HG02642 (cell line): ENCODE measurements at regions not wholly inside any gene's neighbourhood (a gene's known extent, or its start where the extent isn't known, plus 50 kb on each side); places are given as distances from the start of the nearest gene placed in this dataset.

Experiments
- ATAC-seq: cut with Tn5 transposase; IDR thresholded peaks from one replicate; pipeline ENCODE4 v1.9.1; 2021; ENCODE audit warnings: mild to moderate bottlenecking; ENCODE audit not compliant: unreplicated experiment, poor library complexity

DNA sequence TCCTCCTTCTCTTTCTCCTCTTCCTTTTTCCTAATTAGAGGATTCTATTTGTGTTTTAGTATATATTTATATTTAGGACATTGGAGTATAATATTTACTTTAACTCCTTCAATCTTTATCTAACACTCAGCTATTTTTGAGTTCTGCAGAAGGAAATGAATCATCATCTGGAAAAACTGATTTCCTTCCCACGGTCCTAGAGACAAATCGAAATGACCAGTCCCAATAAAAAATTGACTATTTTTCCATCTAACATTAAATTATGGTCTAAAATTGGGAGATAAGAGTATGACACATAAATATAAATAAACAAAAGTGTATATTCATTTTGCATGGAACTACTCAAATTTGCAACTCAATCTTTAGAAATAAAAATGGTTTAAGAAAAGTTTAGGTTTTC, 167.4 kb downstream of the TMTC3 start:
- ATAC-seq = no peak

DNA sequence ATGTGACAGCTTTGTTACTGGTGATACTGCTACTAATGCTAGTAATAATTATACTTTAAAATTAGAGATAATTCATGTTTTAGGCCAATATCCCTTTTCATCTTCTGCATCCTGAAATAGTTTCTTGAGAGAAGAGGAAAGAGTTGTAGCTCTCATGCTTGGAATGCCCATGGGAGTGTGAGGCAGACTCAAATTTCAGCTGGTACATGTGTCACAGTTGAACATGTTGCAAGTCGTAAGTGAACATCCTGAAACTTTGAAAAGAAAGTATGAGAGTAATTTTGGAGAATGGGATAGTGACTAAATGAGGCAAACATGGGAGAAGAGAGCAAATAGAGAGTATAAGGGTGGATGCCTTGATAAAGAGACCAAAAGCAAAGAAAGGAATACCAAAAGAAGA, 168.0 kb downstream of the TMTC3 start:
- ATAC-seq = no peak

DNA sequence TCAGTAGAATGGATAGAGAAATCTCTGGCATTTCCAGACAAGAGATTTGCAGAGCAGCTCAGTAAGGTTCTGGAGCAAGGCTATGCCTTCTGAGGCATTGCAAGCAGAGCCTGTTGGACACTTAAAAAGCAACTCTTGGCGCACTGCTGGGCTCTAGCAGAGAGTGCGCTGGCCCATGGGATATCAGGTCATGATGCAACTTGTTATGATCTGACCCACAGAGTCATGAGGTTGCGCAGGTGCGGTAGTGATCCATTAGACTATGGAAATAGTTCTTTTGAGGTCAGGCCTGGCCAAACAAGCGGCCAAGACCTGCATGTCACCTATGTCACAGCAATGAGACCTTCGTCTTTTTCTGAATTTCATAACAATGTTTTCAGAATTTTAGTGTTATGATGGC, 168.6 kb downstream of the TMTC3 start:
- ATAC-seq = no peak

DNA sequence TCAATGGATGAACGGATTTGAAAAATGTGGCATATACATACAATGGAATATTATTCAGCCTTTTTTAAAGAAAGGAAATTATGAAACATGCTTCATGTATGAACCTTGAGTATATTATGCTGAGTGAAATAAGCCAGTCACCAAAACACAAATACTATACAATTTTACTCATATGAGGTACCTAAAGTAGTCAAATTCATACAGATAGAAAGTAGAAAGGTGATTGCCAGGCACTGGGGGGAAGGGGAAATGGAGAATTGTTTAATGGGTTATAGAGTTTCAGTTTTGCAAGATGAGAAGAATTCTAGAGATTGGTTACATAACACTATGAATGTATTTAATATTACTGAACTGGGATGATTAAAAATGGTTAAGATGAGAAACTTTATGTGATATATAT, 171.4 kb downstream of the TMTC3 start:
- no peak for ATAC-seq

DNA sequence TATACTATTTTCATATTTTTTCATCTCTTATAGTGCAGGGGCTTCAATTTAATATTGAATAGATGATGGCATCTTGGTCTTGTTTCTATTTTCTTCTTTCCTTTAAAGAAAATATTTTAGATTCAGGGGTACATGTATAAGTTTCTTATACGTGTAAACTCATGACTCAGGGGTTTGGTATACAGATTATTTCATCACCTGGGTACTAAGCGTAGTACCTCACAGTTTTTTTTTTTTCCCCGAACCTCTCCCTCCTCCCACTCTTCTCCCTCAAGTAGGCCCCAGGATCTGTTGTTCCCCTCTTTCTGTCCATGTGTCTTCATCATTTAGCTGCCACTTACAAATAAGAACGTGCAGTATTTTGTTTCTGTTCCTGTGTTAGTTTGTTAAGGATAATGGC, 172.6 kb downstream of the TMTC3 start:
- ATAC-seq = no peak

DNA sequence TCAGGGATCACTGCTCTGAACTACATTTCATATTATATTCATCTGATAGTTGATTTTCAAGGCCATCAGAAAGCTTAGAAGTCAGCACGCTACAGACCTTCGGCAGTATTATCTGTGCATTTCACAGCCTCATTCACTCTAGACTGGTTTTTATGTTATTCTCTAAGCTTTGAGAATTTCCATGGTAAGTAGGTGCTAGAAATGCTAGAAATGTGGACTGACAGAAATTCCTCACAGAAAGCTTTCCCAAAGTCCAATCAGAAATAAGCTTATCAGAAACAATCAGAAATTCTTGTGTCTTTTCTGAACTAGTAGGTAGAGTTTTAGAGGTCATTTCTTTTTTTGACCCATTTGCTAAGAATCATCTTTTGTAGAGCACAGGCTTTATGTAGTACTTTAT, 176.6 kb downstream of the TMTC3 start:
- ATAC-seq = no peak

DNA sequence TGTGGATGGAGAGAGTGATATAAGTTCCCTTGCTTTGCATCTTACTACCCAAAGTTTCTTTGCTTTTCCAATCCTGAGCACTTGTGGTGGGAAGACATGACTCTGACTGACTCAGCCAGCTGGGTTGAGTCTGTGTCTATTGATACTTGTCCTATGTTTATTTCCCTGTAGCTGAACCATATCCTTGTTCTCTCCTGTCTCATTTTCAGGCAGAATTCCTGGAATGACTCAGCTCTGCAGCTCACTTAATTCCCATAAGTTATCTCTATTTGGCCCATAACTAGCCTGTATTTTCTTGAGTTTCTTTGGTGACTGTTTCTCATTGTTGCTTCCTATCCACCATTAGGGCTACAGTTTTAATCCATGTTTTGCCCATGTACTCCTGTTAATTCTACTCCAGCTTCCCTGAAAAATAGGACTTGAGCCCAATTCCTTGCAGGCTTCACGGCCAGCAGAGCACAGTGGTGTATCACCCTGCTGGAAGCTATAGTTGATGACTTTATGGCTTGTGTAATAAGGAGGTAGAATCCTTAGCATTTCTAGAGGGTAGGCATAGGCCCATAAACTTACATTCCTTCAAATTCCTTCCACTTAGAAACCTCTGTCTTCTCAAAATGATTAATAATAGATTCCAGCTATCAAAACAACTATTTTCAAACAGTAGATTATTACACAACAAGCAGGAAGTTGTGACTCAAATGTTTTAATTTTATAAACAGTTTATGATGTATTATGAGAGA, 183.1 kb downstream of the TMTC3 start:
- ATAC-seq = no peak

DNA sequence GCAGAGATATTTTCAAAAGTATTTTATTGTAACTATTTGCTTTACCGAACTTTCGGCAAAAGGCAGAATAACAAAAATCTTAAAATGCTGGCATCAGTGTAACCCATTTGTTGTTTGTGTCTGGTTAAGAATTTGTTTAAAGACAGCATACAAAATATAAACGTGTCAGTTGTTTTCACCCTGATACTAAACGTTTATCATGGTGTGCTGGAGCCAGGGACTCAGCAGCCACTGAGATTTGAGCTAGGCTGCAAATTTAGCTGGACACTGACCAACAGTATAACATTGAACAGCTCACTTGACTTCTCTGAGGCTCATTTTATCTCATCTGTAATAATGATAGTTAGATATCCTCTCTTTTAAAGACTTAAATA, 183.7 kb downstream of the TMTC3 start:
- ATAC-seq = no peak

DNA sequence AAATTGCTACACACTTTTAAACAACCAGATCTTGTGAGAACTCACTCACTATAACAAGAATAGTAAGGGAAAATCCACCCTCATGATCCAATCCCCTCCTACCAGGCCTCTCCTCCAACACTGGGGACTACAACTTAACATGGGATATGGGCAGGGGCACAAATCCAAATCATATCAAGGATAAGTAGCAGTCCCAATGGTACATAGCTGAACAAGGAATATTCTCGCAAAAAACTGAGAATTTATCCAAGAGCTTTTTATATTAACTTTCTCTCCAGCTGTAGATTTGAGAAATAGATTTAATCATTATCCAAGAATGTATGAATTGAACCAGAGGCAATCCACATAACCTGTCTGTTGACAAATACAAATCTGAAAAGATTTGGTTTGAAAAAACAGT, 185.2 kb downstream of the TMTC3 start:
- ATAC-seq = no peak

DNA sequence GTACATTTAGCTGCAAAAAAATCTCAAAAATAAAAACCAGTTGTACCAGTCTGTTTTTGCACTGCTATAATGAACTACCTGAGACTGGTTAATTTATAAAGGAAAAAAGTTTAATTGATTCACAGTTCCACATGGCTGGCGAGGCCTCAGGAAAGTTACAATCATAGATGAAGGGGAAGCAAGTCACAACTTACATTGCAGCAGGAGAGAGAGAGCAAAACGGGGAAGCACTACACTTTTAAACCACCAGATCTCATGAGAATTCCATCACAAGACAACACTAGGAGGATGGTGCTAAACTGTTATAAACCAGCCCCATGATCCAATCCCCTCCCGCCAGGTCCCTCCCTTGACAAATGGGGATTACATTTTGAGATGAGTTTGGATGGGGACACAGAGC, 186.0 kb downstream of the TMTC3 start:
- no peak for ATAC-seq

DNA sequence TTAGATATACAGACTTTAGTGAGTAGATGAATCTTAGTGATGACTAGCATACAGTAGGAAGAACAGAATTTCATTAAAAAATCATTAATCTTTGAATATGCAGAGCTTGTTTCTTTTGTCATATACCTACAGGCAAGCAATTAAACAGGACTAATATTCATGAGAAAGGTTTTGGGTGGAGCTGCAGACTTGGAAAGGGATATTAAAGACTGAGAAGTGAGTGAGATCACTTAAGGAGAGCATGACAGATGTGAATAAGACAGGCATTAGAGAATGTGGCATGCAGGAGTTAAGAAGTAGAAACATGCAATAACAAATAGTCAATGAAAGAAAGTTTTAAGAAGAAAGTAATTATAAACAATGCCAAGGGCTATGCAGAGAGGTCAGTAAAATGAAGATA, 187.7 kb downstream of the TMTC3 start:
- ATAC-seq = no peak

DNA sequence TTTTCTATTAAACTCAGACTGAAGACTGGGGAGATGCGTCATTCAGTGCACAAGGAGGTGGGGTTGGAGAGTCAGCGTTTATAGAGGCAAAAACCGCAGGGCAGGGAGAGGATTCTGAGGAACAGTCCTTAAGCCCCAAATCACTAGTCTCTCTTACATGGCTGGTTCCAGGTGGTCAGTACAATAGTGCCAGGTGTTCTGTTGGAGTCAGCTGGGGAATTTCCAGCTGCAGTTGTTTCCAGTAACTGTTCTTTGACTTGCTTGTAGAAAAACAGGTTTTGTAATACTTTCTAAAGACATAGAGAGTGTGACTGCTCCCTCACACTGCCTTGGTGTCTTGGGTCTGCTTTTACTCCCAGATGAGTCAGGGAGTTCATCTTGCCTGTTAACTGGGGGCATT, 192.2 kb downstream of the TMTC3 start:
- ATAC-seq = peak; percentile 79

DNA sequence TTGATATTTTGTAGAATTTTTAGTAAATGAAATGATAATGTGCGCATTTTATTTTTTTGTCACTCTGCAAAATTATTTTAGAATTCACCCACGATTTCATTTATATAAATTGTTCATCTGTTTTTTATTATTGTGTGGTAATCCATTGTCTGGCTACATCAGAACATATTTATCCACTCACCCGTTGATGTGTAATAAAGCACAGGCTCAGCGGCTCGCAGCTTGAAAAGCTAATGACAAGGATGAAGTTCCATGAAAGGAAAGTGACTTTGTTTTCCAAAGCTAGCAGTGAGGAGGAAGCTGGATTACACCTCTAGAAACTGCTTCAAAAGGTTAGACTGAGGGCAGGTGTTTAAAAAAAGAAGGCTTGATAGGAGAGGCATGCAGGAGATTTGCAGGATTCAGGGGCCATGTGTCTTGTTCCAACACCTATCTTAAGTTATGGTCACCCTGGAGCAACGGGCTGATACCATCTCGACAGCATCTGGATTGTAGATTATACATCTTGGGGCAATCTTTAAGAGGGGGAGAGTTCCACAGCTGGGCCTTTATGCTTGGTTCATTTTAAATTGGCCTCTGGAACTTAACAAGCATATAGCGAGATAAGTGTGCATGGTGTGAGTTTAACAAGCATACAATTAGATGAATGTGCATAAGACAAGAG, 194.1 kb downstream of the TMTC3 start:
- ATAC-seq = no peak

DNA sequence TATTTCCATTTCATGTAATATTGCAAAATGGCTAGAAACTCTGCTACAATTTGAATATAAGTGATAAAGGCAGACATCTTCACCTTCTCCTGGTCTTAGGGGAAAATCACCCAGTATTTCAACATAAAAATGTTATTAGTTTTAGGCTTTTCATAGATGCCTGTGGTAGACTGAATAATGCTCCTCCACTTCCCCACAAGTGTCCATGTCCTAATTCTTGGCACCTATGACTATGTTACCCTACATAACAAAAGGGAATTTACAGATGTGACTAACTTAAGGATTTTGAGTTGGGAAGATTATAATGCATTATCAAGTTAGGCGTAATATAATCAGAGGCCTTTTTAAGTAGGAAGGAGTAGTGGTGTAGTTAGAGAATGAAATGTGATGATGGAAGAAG, 196.4 kb downstream of the TMTC3 start:
- ATAC-seq = no peak

DNA sequence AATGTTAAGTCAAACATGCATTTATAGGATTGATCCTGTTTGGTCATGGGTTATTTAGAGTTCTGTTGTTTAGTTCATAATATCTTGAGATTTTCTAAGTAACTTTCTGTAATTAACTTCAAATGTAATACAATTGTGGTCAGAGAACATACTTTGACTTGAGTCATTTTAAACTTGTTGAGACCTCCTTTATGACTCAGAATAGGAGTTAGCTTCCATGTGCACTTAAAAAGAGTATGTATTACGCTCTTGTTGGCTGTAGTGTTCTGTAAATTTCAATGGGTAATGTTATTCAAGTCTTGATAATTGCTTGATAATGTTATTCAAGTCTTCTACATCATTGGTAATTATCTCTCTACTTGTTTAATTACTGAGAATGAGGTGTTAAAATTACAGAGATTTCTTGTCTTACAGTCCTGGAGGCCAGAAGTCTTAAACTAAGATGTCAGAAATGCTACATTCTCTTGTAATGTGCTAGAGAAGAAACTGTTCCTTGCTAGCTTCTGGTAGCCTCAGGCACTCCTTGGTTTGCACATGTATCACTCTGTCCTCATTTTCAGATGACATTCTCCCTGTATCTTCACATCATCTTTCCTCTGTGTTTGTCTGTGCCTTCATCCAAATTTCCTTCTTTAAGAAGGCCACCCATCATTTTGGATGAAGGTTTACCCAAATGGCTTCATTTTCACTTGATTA, 197.3 kb downstream of the TMTC3 start:
- ATAC-seq = no peak

DNA sequence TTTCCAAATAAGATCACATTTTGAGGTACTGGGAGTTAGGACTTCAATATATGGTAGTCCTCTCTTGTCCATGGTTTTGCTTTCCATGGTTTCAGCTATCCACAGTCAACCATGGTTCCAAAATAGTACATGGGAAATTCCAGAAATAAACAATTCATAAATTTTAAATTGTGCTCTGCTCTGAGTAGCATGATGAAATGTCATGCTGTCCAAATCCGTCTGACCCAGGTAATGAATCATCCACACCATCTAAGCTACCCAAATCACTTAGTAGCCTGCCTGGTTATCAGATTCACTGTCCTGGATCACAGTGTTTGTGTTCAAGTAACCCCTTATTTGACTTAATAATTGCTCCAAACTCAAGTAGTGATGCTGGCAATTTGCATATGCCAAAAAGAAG, 197.9 kb downstream of the TMTC3 start:
- no peak for ATAC-seq

DNA sequence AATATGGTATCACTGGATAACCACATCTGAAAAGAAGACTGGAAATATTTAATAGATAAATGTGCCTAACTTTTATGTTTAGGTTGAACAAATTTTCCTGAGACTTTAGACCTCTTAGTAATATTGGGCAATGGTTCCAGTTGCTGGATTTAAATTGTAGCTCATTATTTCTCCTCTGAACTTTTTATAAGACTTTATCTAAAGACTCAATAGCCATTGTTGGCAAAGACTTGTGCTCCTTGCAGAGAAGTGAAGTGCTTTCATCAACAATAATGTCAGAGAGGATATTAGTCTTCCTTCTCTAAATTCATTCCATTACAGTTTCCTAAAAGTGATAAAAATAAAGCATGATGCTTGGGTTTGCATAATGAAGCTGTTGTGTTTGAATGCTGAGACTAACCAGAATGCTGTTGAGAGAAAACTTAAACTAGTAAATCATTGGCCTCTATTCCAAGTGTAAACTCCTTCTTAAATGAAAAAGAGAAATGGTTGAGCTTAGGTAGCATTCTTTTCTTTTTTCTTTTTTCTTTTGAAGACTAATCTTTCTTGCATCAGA, 200.2 kb downstream of the TMTC3 start:
- ATAC-seq = no peak

DNA sequence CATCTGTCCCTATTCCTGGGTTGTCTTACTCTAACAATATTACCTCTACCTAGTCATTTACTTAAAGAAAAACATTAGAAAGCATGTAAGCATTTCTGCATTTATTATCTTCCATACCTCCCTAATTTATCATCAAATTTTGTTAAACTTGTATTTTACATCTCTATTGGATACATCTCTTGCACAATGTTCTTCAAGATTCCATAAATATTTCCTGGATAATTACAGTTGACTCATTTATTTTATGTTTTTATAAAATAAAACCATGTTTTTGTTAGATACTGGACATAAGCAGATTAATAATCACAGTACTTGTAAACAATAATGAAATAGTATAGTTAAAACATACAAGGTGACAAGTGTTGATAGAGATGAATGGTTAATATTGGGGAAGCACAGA, 209.0 kb downstream of the TMTC3 start:
- ATAC-seq = no peak

DNA sequence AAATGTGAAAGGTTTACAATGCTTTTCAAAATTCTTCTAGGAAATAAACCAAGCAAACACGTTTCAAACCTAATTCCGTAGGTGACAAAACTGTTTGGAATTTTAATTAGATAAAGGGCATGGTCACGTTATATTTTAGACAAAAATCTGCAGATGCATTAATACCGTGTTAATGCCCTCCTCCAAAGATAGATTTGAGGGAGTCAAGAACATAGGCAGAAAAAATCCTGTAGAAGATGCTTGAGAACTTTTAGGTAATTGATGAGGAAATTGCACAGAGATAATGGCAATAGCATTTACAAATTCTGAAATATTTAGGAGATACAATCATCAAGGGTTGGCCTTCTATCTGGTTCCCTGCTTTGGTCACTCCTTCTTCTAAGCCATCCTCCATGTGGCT, 212.6 kb downstream of the TMTC3 start:
- no peak for ATAC-seq

DNA sequence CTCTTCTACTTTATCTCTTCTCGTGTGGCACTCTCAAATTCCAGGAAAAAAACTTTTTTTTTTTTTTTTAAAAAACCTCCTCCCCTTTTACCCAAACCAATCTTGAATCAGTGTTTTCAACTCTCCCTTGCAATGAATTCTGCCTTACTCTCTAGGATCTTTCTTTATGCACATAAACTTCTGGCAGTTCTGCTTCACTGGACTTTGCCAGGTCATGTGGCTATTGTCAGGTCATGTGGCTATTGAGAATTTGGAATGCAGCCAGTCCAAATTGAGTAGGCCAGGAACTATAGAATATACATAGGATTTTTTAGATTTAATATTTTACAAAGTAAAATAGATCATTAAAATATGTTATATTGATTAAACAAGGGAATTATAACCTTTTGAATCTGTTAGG, 218.2 kb downstream of the TMTC3 start:
- ATAC-seq = no peak

DNA sequence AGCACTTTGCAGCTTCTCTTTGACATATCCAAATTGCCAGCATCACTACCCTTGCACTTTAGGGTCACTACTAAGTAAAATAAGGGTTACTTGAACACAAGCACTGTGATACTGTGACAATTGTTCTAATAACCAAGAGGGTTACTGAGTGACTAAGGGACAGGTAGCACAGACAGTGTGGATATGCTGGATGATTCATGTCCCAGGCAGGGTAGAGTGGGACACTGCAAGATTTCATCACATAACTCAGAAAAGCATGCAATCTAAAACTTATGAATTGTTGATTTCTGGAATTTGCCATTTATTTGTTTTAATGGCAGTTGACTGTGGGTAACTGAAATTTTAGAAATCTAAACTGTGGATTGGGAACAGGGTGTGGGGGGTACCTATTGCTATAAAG, 218.8 kb downstream of the KITLG start:
- ATAC-seq = no peak
